ENCODE measurements at regions not wholly inside any gene's neighbourhood (a gene's known extent, or its start where the extent isn't known, plus 50 kb on each side); places are given as distances from the start of the nearest gene placed in this dataset.

- DNase-seq: no peak
- ChIA-PET POLR2A (no interaction called here), CTCF (no interaction called here)
- peaks cover 7% of the 10 kb centered on the region for H3K9me3 Mint-ChIP-seq (ENCODE audit: unreplicated experiment)
- intact Hi-C loops (cut with micrococcal nuclease; ENCODE audit: unreplicated experiment): no loop called here
- no TSS peak for BruUV-seq (replicated peaks)
- Histone ChIP-seq H3K36me3 (ENCODE audit: control insufficient read depth, insufficient read depth, low read length) (no peaks in the 10 kb centered on the region), H3K4me3 (ENCODE audit: low read depth, low read length) (no peak overlapping the region), H3K27me3 (replicated peaks; ENCODE audit: control insufficient read depth, insufficient read depth, low read length) (no peaks in the 10 kb centered on the region), H3K4me1 (0 out of 2 replicates have a peak, but pooled peaks cover 4% of the 10 kb centered on the region), H3K9me3 (no peaks in the 10 kb centered on the region)
- H3K4me1 Mint-ChIP-seq (ENCODE audit: low read depth, unreplicated experiment): no peaks in the 10 kb centered on the region
- H3K27me3 Mint-ChIP-seq (ENCODE audit: insufficient read depth, unreplicated experiment): no peaks in the 10 kb centered on the region
- H3K36me3 Mint-ChIP-seq (ENCODE audit: insufficient read depth, unreplicated experiment): peaks cover 5% of the 10 kb centered on the region
- TF ChIP-seq CTCF (IDR thresholded peaks at IDR 0.05; ENCODE audit: insufficient read depth in 1 of 2, low read depth in 1 of 2, low read length in 1 of 2, severe bottlenecking in 1 of 2, unreplicated experiment in 1 of 2): no peak
- H3K4me3 Mint-ChIP-seq (ENCODE audit: unreplicated experiment): no peak overlapping the region
- no peak overlapping the region for H3K27ac Mint-ChIP-seq (ENCODE audit: unreplicated experiment)
These were observed 523.5 kb upstream of the ADGRL4 start for GRCh38 chr1:79530055-79530454.

DNA sequence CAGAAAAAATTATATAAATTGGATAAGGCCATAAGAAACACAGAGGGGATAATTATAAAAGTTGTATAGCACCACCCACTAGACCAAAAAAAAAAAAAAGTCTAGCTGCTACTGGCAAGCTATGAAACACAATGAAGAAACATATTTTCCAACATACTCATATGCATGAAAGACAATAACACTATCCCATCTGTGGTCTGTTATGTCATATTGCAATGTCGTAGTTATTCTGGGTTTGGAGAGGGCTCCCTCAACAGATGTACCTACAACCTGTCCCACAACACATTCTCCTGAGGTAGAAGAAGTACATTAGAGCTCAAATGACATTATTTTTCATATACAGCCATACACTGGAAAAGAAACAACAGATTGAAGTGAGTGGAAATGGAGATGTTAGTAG lies 517.6 kb upstream of the ADGRL4 start:
- no peak for TF ChIP-seq CTCF (IDR thresholded peaks at IDR 0.05; ENCODE audit: insufficient read depth in 1 of 2, low read depth in 1 of 2, low read length in 1 of 2, severe bottlenecking in 1 of 2, unreplicated experiment in 1 of 2)
- Histone ChIP-seq H3K4me1 (0 out of 2 replicates have a peak, but pooled peaks cover under 1% of the 10 kb centered on the region), H3K9me3 (no peaks in the 10 kb centered on the region), H3K4me3 (ENCODE audit: low read depth, low read length) (no peak overlapping the region), H3K36me3 (ENCODE audit: control insufficient read depth, insufficient read depth, low read length) (no peaks in the 10 kb centered on the region), H3K27me3 (replicated peaks; ENCODE audit: control insufficient read depth, insufficient read depth, low read length) (no peaks in the 10 kb centered on the region)
- intact Hi-C loops (cut with micrococcal nuclease; ENCODE audit: unreplicated experiment): no loop called here
- CTCF ChIA-PET: no interaction called here
- no peaks in the 10 kb centered on the region for H3K27me3 Mint-ChIP-seq (ENCODE audit: insufficient read depth, unreplicated experiment)
- H3K36me3 Mint-ChIP-seq (ENCODE audit: insufficient read depth, unreplicated experiment): no peaks in the 10 kb centered on the region
- no peaks in the 10 kb centered on the region for H3K4me1 Mint-ChIP-seq (ENCODE audit: low read depth, unreplicated experiment)
- H3K27ac Mint-ChIP-seq (ENCODE audit: unreplicated experiment): no peak overlapping the region
- POLR2A ChIA-PET: no interaction called here
- H3K9me3 Mint-ChIP-seq (ENCODE audit: unreplicated experiment): no peaks in the 10 kb centered on the region
- H3K4me3 Mint-ChIP-seq (ENCODE audit: unreplicated experiment): no peak overlapping the region
- BruUV-seq (replicated peaks): no TSS peak
- no peak for DNase-seq

GRCh38 chr1:79519084-79519760 lies 512.7 kb upstream of the ADGRL4 start:
- no peaks in the 10 kb centered on the region for H3K9me3 Mint-ChIP-seq (ENCODE audit: unreplicated experiment)
- no TSS peak for BruUV-seq (replicated peaks)
- POLR2A ChIA-PET: no interaction called here
- Histone ChIP-seq H3K36me3 (ENCODE audit: control insufficient read depth, insufficient read depth, low read length) (no peaks in the 10 kb centered on the region), H3K9me3 (no peaks in the 10 kb centered on the region), H3K27me3 (replicated peaks; ENCODE audit: control insufficient read depth, insufficient read depth, low read length) (no peaks in the 10 kb centered on the region), H3K4me3 (ENCODE audit: low read depth, low read length) (no peak overlapping the region), H3K4me1 (no peaks in the 10 kb centered on the region)
- H3K27ac Mint-ChIP-seq (ENCODE audit: unreplicated experiment): no peak overlapping the region
- H3K27me3 Mint-ChIP-seq (ENCODE audit: insufficient read depth, unreplicated experiment): no peaks in the 10 kb centered on the region
- H3K4me1 Mint-ChIP-seq (ENCODE audit: low read depth, unreplicated experiment): no peaks in the 10 kb centered on the region
- no peak overlapping the region for H3K4me3 Mint-ChIP-seq (ENCODE audit: unreplicated experiment)
- no peak for DNase-seq
- no peak for TF ChIP-seq CTCF (IDR thresholded peaks at IDR 0.05; ENCODE audit: insufficient read depth in 1 of 2, low read depth in 1 of 2, low read length in 1 of 2, severe bottlenecking in 1 of 2, unreplicated experiment in 1 of 2)
- intact Hi-C loops (cut with micrococcal nuclease; ENCODE audit: unreplicated experiment): no loop called here
- CTCF ChIA-PET: no interaction called here
- no peaks in the 10 kb centered on the region for H3K36me3 Mint-ChIP-seq (ENCODE audit: insufficient read depth, unreplicated experiment)

Measured in Caco-2 (cell line).